WTC11 (cell line): ENCODE measurements at regions not wholly inside any gene's neighbourhood (a gene's known extent, or its start where the extent isn't known, plus 50 kb on each side); places are given as distances from the start of the nearest gene placed in this dataset.

Source experiments
- ATAC-seq: fragments of 200-7000 bp; cut with Tn5 transposase; 2 replicates; pipeline ENCODE4 v1.10.0; 2021; ENCODE audit warnings: mild to moderate bottlenecking, moderate library complexity
- CTCF ChIA-PET: fragments of 300-600 bp; sonication (Branson Sonifier 250); formaldehyde crosslinking; loops from one replicate; lab custom pipeline; 2021; ENCODE audit warnings: antibody characterized with exemption; lab: Charles Lee
- POLR2A ChIA-PET: fragments of 350-600 bp; sonication (Branson Sonifier 250); formaldehyde crosslinking; loops from one replicate; lab custom pipeline; 2021; ENCODE audit warnings: antibody characterized with exemption; lab: Charles Lee
- DNase-seq: peaks from one replicate; pipeline ENCODE4 v3.0.0; 2021; ENCODE audit warnings: low spot score
- H3K27ac Mint-ChIP-seq: 2 replicates; pipeline ENCODE4 v1.8.0; 2021; ENCODE audit warnings: mixed read lengths
- H3K27me3 Mint-ChIP-seq: 2 replicates; pipeline ENCODE4 v1.8.0; 2021; ENCODE audit warnings: low read depth, mild to moderate bottlenecking, moderate library complexity, mixed read lengths
- H3K36me3 Mint-ChIP-seq: 2 replicates; pipeline ENCODE4 v1.8.0; 2021; ENCODE audit warnings: mixed read lengths
- H3K4me1 Mint-ChIP-seq: 2 replicates; pipeline ENCODE4 v1.8.0; 2022; ENCODE audit warnings: mixed read lengths
- H3K4me3 Mint-ChIP-seq: 2 replicates; pipeline ENCODE4 v1.8.0; 2021; ENCODE audit warnings: mild to moderate bottlenecking, moderate library complexity, mixed read lengths
- H3K9me3 Mint-ChIP-seq: 2 replicates; pipeline ENCODE4 v1.8.0; 2021; ENCODE audit warnings: mixed read lengths
- FOXP1 ChIP-seq: sonication (generic); formaldehyde crosslinking; IDR thresholded peaks from 2 replicates; pipeline ENCODE4 v1.8.0; 2022; ENCODE audit warnings: missing genetic modification reagents, mild to moderate bottlenecking, moderate library complexity, borderline replicate concordance
- IRF2 ChIP-seq: sonication (generic); formaldehyde crosslinking; IDR thresholded peaks from 2 replicates; pipeline ENCODE4 v1.8.0; 2022; ENCODE audit warnings: low read depth, missing genetic modification reagents, borderline replicate concordance
- MXD4 ChIP-seq: fragments of 250-450 bp; sonication (Bioruptor Pico); IDR thresholded peaks from 2 replicates; pipeline ENCODE4 v1.8.0; 2021; ENCODE audit warnings: mild to moderate bottlenecking, moderate library complexity, borderline replicate concordance
- MYBL2 ChIP-seq: sonication (generic); formaldehyde crosslinking; IDR thresholded peaks from 2 replicates; pipeline ENCODE4 v1.8.1; 2023; ENCODE audit warnings: mild to moderate bottlenecking, moderate library complexity, missing genetic modification reagents
- NFYB ChIP-seq: sonication (generic); formaldehyde crosslinking; conservative IDR thresholded peaks from 2 replicates; pipeline ENCODE4 v1.8.0; 2022; ENCODE audit warnings: low read depth, missing genetic modification reagents
- PRRX2 ChIP-seq: fragments of 250-450 bp; sonication (Bioruptor Pico); IDR thresholded peaks from 2 replicates; pipeline ENCODE4 v1.8.0; 2021; ENCODE audit warnings: mild to moderate bottlenecking
- RELA ChIP-seq: sonication (generic); formaldehyde crosslinking; IDR thresholded peaks from 2 replicates; pipeline ENCODE4 v1.8.1; 2022; ENCODE audit warnings: missing genetic modification reagents, mild to moderate bottlenecking, borderline replicate concordance
- RORB ChIP-seq: fragments of 250-450 bp; sonication (Bioruptor Pico); IDR thresholded peaks from 2 replicates; pipeline ENCODE4 v1.9.0; 2021; ENCODE audit warnings: mild to moderate bottlenecking
- TP53 ChIP-seq: sonication (generic); formaldehyde crosslinking; IDR thresholded peaks from 2 replicates; pipeline ENCODE4 v1.8.1; 2023; ENCODE audit warnings: mild to moderate bottlenecking, missing genetic modification reagents
- ZNF138 ChIP-seq: sonication (generic); formaldehyde crosslinking; conservative IDR thresholded peaks from 2 replicates; pipeline ENCODE4 v1.8.1; 2022; ENCODE audit warnings: mild to moderate bottlenecking, moderate library complexity, missing genetic modification reagents
- ZNF232 ChIP-seq: sonication (generic); formaldehyde crosslinking; IDR thresholded peaks from 2 replicates; pipeline ENCODE4 v1.8.0; 2022; ENCODE audit warnings: mild to moderate bottlenecking, missing genetic modification reagents
- ZNF423 ChIP-seq: fragments of 250-450 bp; sonication (Bioruptor Pico); IDR thresholded peaks from 2 replicates; pipeline ENCODE4 v2.1.2; 2022; ENCODE audit warnings: mild to moderate bottlenecking, moderate library complexity
- ZNF671 ChIP-seq: fragments of 250-450 bp; sonication (Bioruptor Pico); IDR thresholded peaks from 2 replicates; pipeline ENCODE4 v1.8.0; 2021; ENCODE audit warnings: mild to moderate bottlenecking
- TF ChIP-seq, protein P1 (sequence below): fragments of 250-450 bp; sonication (Bioruptor Pico); IDR thresholded peaks from 2 replicates; pipeline ENCODE4 v1.9.0; 2021; ENCODE audit warnings: mild to moderate bottlenecking
- TF ChIP-seq, protein P2 (sequence below): sonication (generic); formaldehyde crosslinking; conservative IDR thresholded peaks from 2 replicates; pipeline ENCODE4 v1.8.1; 2022; ENCODE audit warnings: mild to moderate bottlenecking, missing genetic modification reagents
- TF ChIP-seq, protein P3 (sequence below): sonication (generic); formaldehyde crosslinking; IDR thresholded peaks from 2 replicates; pipeline ENCODE4 v1.8.0; 2022; ENCODE audit warnings: mild to moderate bottlenecking, missing genetic modification reagents
- TF ChIP-seq, protein P4 (sequence below): sonication (generic); formaldehyde crosslinking; IDR thresholded peaks from 2 replicates; pipeline ENCODE4 v1.8.0; 2022; ENCODE audit warnings: mild to moderate bottlenecking, missing genetic modification reagents
- TF ChIP-seq, protein P5 (sequence below): sonication (generic); formaldehyde crosslinking; IDR thresholded peaks from 2 replicates; pipeline ENCODE4 v1.8.0; 2023; ENCODE audit warnings: missing genetic modification reagents
- TF ChIP-seq, protein P6 (sequence below): fragments of 250-450 bp; sonication (Bioruptor Pico); IDR thresholded peaks from 2 replicates; pipeline ENCODE4 v1.8.0; 2021; ENCODE audit warnings: mild to moderate bottlenecking
- TF ChIP-seq, protein P7 (sequence below): sonication (generic); formaldehyde crosslinking; IDR thresholded peaks from 2 replicates; pipeline ENCODE4 v1.8.1; 2023; ENCODE audit warnings: mild to moderate bottlenecking, missing genetic modification reagents, moderate library complexity
- TF ChIP-seq, protein P8 (sequence below): fragments of 250-450 bp; sonication (Bioruptor Pico); IDR thresholded peaks from 2 replicates; pipeline ENCODE4 v1.9.0; 2021; ENCODE audit warnings: moderate library complexity, mild to moderate bottlenecking, inconsistent platforms, borderline replicate concordance

DNA sequence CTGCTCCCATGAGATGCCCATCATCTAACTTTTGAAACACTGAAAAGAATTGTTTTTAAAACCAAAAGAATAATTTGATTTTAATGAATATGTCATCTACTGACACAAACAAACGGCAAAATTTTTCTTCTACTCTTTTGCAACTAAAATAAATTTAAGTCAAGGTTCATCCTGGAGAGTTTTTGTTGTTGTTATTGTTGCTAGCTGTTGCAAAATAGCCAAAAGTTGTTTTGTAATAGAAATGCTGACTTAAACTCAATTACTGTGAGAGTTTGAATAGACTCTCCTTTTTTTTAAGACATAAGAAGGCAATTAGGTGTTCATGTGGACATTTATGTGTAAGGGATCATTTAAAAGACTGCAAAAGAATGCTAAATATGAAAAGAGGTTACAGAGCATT, 146.0 kb upstream of the SEM1 start (continued):
- TF ChIP-seq ZNF671 (no peak), ZNF138 (CRISPR knock-in tag) (no peak)
- TF ChIP-seq, protein P1, sequence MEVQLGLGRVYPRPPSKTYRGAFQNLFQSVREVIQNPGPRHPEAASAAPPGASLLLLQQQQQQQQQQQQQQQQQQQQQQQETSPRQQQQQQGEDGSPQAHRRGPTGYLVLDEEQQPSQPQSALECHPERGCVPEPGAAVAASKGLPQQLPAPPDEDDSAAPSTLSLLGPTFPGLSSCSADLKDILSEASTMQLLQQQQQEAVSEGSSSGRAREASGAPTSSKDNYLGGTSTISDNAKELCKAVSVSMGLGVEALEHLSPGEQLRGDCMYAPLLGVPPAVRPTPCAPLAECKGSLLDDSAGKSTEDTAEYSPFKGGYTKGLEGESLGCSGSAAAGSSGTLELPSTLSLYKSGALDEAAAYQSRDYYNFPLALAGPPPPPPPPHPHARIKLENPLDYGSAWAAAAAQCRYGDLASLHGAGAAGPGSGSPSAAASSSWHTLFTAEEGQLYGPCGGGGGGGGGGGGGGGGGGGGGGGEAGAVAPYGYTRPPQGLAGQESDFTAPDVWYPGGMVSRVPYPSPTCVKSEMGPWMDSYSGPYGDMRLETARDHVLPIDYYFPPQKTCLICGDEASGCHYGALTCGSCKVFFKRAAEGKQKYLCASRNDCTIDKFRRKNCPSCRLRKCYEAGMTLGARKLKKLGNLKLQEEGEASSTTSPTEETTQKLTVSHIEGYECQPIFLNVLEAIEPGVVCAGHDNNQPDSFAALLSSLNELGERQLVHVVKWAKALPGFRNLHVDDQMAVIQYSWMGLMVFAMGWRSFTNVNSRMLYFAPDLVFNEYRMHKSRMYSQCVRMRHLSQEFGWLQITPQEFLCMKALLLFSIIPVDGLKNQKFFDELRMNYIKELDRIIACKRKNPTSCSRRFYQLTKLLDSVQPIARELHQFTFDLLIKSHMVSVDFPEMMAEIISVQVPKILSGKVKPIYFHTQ (CRISPR knock-in tag): no peak

DNA sequence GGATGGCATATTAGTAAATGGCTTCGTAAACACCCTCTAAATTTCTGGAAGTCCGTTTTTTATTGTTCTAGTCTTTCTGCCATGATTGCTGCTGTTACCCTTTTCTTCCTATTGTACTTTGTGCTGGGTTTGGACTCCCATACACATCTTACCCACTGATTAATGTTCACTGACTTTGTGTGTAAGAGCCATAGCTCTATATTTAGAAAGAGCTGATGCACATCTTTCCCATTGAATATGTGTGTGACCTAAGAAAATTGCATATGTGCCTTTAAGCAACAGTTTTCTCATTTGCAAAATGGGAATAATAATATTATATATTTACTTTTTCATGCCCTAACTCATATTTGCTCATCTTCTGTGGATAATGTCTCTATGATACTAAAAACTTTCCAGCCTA, 135.8 kb upstream of the DLX6 start:
- no peak for TF ChIP-seq RORB (CRISPR knock-in tag)
- TF ChIP-seq, protein P2, sequence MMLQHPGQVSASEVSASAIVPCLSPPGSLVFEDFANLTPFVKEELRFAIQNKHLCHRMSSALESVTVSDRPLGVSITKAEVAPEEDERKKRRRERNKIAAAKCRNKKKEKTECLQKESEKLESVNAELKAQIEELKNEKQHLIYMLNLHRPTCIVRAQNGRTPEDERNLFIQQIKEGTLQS (CRISPR knock-in tag): no peak
- TF ChIP-seq ZNF232: no peak
- TF ChIP-seq, protein P3, sequence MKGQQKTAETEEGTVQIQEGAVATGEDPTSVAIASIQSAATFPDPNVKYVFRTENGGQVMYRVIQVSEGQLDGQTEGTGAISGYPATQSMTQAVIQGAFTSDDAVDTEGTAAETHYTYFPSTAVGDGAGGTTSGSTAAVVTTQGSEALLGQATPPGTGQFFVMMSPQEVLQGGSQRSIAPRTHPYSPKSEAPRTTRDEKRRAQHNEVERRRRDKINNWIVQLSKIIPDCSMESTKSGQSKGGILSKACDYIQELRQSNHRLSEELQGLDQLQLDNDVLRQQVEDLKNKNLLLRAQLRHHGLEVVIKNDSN (CRISPR knock-in tag): no peak
- no peak for TF ChIP-seq PRRX2
- no peak for TF ChIP-seq TP53 (CRISPR knock-in tag)
- TF ChIP-seq, protein P4, sequence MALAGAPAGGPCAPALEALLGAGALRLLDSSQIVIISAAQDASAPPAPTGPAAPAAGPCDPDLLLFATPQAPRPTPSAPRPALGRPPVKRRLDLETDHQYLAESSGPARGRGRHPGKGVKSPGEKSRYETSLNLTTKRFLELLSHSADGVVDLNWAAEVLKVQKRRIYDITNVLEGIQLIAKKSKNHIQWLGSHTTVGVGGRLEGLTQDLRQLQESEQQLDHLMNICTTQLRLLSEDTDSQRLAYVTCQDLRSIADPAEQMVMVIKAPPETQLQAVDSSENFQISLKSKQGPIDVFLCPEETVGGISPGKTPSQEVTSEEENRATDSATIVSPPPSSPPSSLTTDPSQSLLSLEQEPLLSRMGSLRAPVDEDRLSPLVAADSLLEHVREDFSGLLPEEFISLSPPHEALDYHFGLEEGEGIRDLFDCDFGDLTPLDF (CRISPR knock-in tag): no peak
- no peak for TF ChIP-seq FOXP1 (CRISPR knock-in tag)
- no peak for TF ChIP-seq IRF2 (CRISPR knock-in tag)
- TF ChIP-seq MXD4 (CRISPR knock-in tag): no peak
- TF ChIP-seq, protein P5, sequence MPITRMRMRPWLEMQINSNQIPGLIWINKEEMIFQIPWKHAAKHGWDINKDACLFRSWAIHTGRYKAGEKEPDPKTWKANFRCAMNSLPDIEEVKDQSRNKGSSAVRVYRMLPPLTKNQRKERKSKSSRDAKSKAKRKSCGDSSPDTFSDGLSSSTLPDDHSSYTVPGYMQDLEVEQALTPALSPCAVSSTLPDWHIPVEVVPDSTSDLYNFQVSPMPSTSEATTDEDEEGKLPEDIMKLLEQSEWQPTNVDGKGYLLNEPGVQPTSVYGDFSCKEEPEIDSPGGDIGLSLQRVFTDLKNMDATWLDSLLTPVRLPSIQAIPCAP (CRISPR knock-in tag): no peak
- TF ChIP-seq ZNF423 (CRISPR knock-in tag): no peak
- TF ChIP-seq NFYB: no peak
- TF ChIP-seq, protein P6, sequence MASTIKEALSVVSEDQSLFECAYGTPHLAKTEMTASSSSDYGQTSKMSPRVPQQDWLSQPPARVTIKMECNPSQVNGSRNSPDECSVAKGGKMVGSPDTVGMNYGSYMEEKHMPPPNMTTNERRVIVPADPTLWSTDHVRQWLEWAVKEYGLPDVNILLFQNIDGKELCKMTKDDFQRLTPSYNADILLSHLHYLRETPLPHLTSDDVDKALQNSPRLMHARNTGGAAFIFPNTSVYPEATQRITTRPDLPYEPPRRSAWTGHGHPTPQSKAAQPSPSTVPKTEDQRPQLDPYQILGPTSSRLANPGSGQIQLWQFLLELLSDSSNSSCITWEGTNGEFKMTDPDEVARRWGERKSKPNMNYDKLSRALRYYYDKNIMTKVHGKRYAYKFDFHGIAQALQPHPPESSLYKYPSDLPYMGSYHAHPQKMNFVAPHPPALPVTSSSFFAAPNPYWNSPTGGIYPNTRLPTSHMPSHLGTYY (CRISPR knock-in tag): no peak
- TF ChIP-seq, protein P7, sequence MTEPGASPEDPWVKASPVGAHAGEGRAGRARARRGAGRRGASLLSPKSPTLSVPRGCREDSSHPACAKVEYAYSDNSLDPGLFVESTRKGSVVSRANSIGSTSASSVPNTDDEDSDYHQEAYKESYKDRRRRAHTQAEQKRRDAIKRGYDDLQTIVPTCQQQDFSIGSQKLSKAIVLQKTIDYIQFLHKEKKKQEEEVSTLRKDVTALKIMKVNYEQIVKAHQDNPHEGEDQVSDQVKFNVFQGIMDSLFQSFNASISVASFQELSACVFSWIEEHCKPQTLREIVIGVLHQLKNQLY (CRISPR knock-in tag): no peak
- TF ChIP-seq, protein P8, sequence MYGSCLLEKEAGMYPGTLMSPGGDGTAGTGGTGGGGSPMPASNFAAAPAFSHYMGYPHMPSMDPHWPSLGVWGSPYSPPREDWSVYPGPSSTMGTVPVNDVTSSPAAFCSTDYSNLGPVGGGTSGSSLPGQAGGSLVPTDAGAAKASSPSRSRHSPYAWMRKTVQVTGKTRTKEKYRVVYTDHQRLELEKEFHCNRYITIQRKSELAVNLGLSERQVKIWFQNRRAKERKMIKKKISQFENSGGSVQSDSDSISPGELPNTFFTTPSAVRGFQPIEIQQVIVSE: no peak
- no peak for TF ChIP-seq MYBL2 (CRISPR knock-in tag)
- TF ChIP-seq RELA (CRISPR knock-in tag): no peak
- POLR2A ChIA-PET: no interaction called here
- CTCF ChIA-PET: no interaction called here
- DNase-seq (no peak), ATAC-seq (no peak)
- no peaks in the 10 kb centered on the region for H3K4me1 Mint-ChIP-seq
- H3K9me3 Mint-ChIP-seq: no peaks in the 10 kb centered on the region
- H3K27me3 Mint-ChIP-seq: no peaks in the 10 kb centered on the region; the same call in 1 of the 2 replicates
- H3K27ac Mint-ChIP-seq: no peak overlapping the region
- H3K36me3 Mint-ChIP-seq: no peaks in the 10 kb centered on the region
- H3K4me3 Mint-ChIP-seq: no peak overlapping the region
